ENCODE measurements at regions not wholly inside any gene's neighbourhood (a gene's known extent, or its start where the extent isn't known, plus 50 kb on each side); places are given as distances from the start of the nearest gene placed in this dataset.
"Not testable (repeated sequence)": the region's sequence is repeated elsewhere in the genome, so short reads cannot be mapped to it uniquely, and the experiment has no call there.

GRCh38 chr3:145257967-145258366, 903.0 kb downstream of the PLOD2 start:
- H3K36me3 Mint-ChIP-seq, H3K4me1 Mint-ChIP-seq: not testable (repeated sequence)

GRCh38 chr3:145259166-145259880, 901.7 kb downstream of the PLOD2 start:
- no peak overlapping the region for H3K27ac Mint-ChIP-seq
- H3K36me3 Mint-ChIP-seq = no peaks in the 10 kb centered on the region
- H3K4me1 Mint-ChIP-seq = no peaks in the 10 kb centered on the region
- no peak for DNase-seq (ENCODE audit: low spot score in 2 of 2)
- peaks cover 3% of the 10 kb centered on the region for H3K9me3 Mint-ChIP-seq
- no peak overlapping the region for H3K4me3 Mint-ChIP-seq
- ATAC-seq = no peak

More at GRCh38 chr3:145257967-145258366, 903.0 kb downstream of the PLOD2 start:
- H3K4me3 Mint-ChIP-seq; DNase-seq (ENCODE audit: low spot score in 2 of 2); ATAC-seq; H3K9me3 Mint-ChIP-seq; H3K27ac Mint-ChIP-seq: not testable (repeated sequence)

GRCh38 chr3:145263458-145263857, 897.5 kb downstream of the PLOD2 start:
- H3K36me3 Mint-ChIP-seq; DNase-seq (ENCODE audit: low spot score in 2 of 2); H3K27ac Mint-ChIP-seq; ATAC-seq; H3K4me1 Mint-ChIP-seq; H3K4me3 Mint-ChIP-seq; H3K9me3 Mint-ChIP-seq: not testable (repeated sequence)

GRCh38 chr3:145266368-145266767, 894.6 kb downstream of the PLOD2 start:
- H3K27ac Mint-ChIP-seq = no peak overlapping the region
- H3K36me3 Mint-ChIP-seq = no peaks in the 10 kb centered on the region
- ATAC-seq = no peak
- DNase-seq (ENCODE audit: low spot score in 2 of 2) = no peak
- H3K4me3 Mint-ChIP-seq = no peak overlapping the region
- H3K4me1 Mint-ChIP-seq = no peaks in the 10 kb centered on the region
- peaks cover 7% of the 10 kb centered on the region for H3K9me3 Mint-ChIP-seq

- H3K4me3 Mint-ChIP-seq = no peak overlapping the region
- no peaks in the 10 kb centered on the region for H3K36me3 Mint-ChIP-seq
- DNase-seq (ENCODE audit: low spot score in 2 of 2) = no peak
- no peak for ATAC-seq
- no peaks in the 10 kb centered on the region for H3K4me1 Mint-ChIP-seq
- H3K9me3 Mint-ChIP-seq = peaks cover 8% of the 10 kb centered on the region
- no peak overlapping the region for H3K27ac Mint-ChIP-seq
Observed at GRCh38 chr3:145269106-145269505, 891.9 kb downstream of the PLOD2 start.

GRCh38 chr3:145272684-145273083, 888.3 kb downstream of the PLOD2 start:
- Mint-ChIP-seq H3K27ac (no peak overlapping the region), H3K4me3 (no peak overlapping the region), H3K4me1 (no peaks in the 10 kb centered on the region), H3K36me3 (no peaks in the 10 kb centered on the region), H3K9me3 (peaks cover 12% of the 10 kb centered on the region)
- ATAC-seq (no peak), DNase-seq (ENCODE audit: low spot score in 2 of 2) (no peak)

GRCh38 chr3:145282505-145282904, 878.5 kb downstream of the PLOD2 start:
- Mint-ChIP-seq H3K9me3 (peaks cover 10% of the 10 kb centered on the region), H3K4me1 (no peaks in the 10 kb centered on the region), H3K4me3 (no peak overlapping the region), H3K27ac (no peak overlapping the region), H3K36me3 (no peaks in the 10 kb centered on the region)
- DNase-seq (ENCODE audit: low spot score in 2 of 2) = no peak
- no peak for ATAC-seq

- DNase-seq (ENCODE audit: low spot score in 2 of 2) = no peak
- Mint-ChIP-seq H3K36me3 (no peaks in the 10 kb centered on the region), H3K27ac (no peak overlapping the region), H3K9me3 (peaks cover 9% of the 10 kb centered on the region), H3K4me1 (no peaks in the 10 kb centered on the region), H3K4me3 (no peak overlapping the region)
- no peak for ATAC-seq
Observed at GRCh38 chr3:145286937-145287336, 874.0 kb downstream of the PLOD2 start.

- no peak overlapping the region for H3K4me3 Mint-ChIP-seq
- H3K27ac Mint-ChIP-seq = no peak overlapping the region
- no peak for DNase-seq (ENCODE audit: low spot score in 2 of 2)
- peaks cover 9% of the 10 kb centered on the region for H3K9me3 Mint-ChIP-seq
- ATAC-seq = no peak
- H3K36me3 Mint-ChIP-seq = no peaks in the 10 kb centered on the region
- no peaks in the 10 kb centered on the region for H3K4me1 Mint-ChIP-seq
Observed at GRCh38 chr3:145290010-145290409, 871.0 kb downstream of the PLOD2 start.

- H3K4me1 Mint-ChIP-seq = no peaks in the 10 kb centered on the region
- no peak for DNase-seq (ENCODE audit: low spot score in 2 of 2)
- H3K9me3 Mint-ChIP-seq = peaks cover 6% of the 10 kb centered on the region
- H3K4me3 Mint-ChIP-seq = no peak overlapping the region
- H3K36me3 Mint-ChIP-seq = no peaks in the 10 kb centered on the region
- H3K27ac Mint-ChIP-seq = no peak overlapping the region
- no peak for ATAC-seq
Observed at GRCh38 chr3:145294572-145294971, 866.4 kb downstream of the PLOD2 start.

- no peak overlapping the region for H3K4me3 Mint-ChIP-seq
- H3K27ac Mint-ChIP-seq = no peak overlapping the region
Observed at GRCh38 chr3:145307272-145307671, 853.7 kb downstream of the PLOD2 start.

GRCh38 chr3:145313751-145314150, 847.2 kb downstream of the PLOD2 start:
- DNase-seq (ENCODE audit: low spot score in 2 of 2) (no peak), ATAC-seq (no peak)
- no peak overlapping the region for H3K27ac Mint-ChIP-seq
- no peaks in the 10 kb centered on the region for H3K36me3 Mint-ChIP-seq
- H3K4me1 Mint-ChIP-seq = no peaks in the 10 kb centered on the region
- peaks cover 20% of the 10 kb centered on the region for H3K9me3 Mint-ChIP-seq
- no peak overlapping the region for H3K4me3 Mint-ChIP-seq

More at GRCh38 chr3:145307272-145307671, 853.7 kb downstream of the PLOD2 start:
- no peaks in the 10 kb centered on the region for H3K36me3 Mint-ChIP-seq
- no peaks in the 10 kb centered on the region for H3K4me1 Mint-ChIP-seq
- no peak for ATAC-seq
- DNase-seq (ENCODE audit: low spot score in 2 of 2) = no peak
- peaks cover 13% of the 10 kb centered on the region for H3K9me3 Mint-ChIP-seq

GRCh38 chr3:145316253-145316652, 844.7 kb downstream of the PLOD2 start:
- peaks cover 20% of the 10 kb centered on the region for H3K9me3 Mint-ChIP-seq
- not testable (repeated sequence) for H3K36me3 Mint-ChIP-seq; H3K4me3 Mint-ChIP-seq; ATAC-seq; H3K27ac Mint-ChIP-seq; H3K4me1 Mint-ChIP-seq; DNase-seq (ENCODE audit: low spot score in 2 of 2)

GRCh38 chr3:145326666-145327065, 834.3 kb downstream of the PLOD2 start:
- Mint-ChIP-seq H3K4me3 (no peak overlapping the region), H3K9me3 (peaks cover 7% of the 10 kb centered on the region), H3K4me1 (no peaks in the 10 kb centered on the region), H3K27ac (no peak overlapping the region), H3K36me3 (no peaks in the 10 kb centered on the region)
- no peak for DNase-seq (ENCODE audit: low spot score in 2 of 2)
- ATAC-seq = no peak

GRCh38 chr3:145333427-145333826, 827.6 kb downstream of the PLOD2 start:
- not testable (repeated sequence) for H3K36me3 Mint-ChIP-seq; H3K27ac Mint-ChIP-seq; H3K4me1 Mint-ChIP-seq; DNase-seq (ENCODE audit: low spot score in 2 of 2); H3K4me3 Mint-ChIP-seq; ATAC-seq
- peaks cover 11% of the 10 kb centered on the region for H3K9me3 Mint-ChIP-seq

GRCh38 chr3:145333931-145334330, 827.1 kb downstream of the PLOD2 start:
- ATAC-seq (no peak), DNase-seq (ENCODE audit: low spot score in 2 of 2) (no peak)
- H3K9me3 Mint-ChIP-seq = peaks cover 10% of the 10 kb centered on the region
- H3K4me3 Mint-ChIP-seq = no peak overlapping the region
- H3K27ac Mint-ChIP-seq = no peak overlapping the region
- H3K4me1 Mint-ChIP-seq = no peaks in the 10 kb centered on the region
- no peaks in the 10 kb centered on the region for H3K36me3 Mint-ChIP-seq

All from stimulated activated effector memory CD8-positive, alpha-beta T cell treated with anti-CD3 and anti-CD28 coated beads, Interleukin-12 subunit alpha, Interleukin-12 subunit beta, amount 100 ng/mL, for 72 hours (primary cell).